HepG2 (cell line): ENCODE measurements at regions not wholly inside any gene's neighbourhood (a gene's known extent, or its start where the extent isn't known, plus 50 kb on each side); places are given as distances from the start of the nearest gene placed in this dataset.

Source experiments
- ATAC-seq: fragments of 200-7000 bp; cut with Tn5 transposase; 3 replicates; pipeline ENCODE4 v1.9.1; 2020; ENCODE audit warnings: mild to moderate bottlenecking, moderate library complexity
- BruUV-seq: library from RNA; stranded (reverse); fragments of 400-500 nt; replicated peaks from 2 replicates; lab custom pipeline; 2021; lab: Mats Ljungman, UMichigan
- CTCF ChIA-PET: fragments of 300-600 bp; formaldehyde crosslinking; extraction: SDS; loops from one replicate; lab custom pipeline; 2021; ENCODE audit warnings: low total read pairs, inconsistent platforms, low intra/inter-chr PET ratio; lab: Yijun Ruan, JAX
- POLR2A ChIA-PET: fragments of 350-600 bp; sonication (Branson Sonifier 250); formaldehyde crosslinking; loops from one replicate; lab custom pipeline; 2020; ENCODE audit warnings: antibody characterized with exemption, inconsistent platforms; lab: Yijun Ruan, JAX
- DNase-seq: peaks from one replicate; pipeline ENCODE4 v3.0.0-alpha.2; 2015; ENCODE audit warnings: low spot score
- FAIRE-seq: peaks from 3 replicates; lab custom pipeline; 2011; peaks lifted over from hg19 to GRCh38; lab: Jason Lieb, UNC
- H2AFZ ChIP-seq: one replicate; pipeline ENCODE4 v1.6.1; 2011; ENCODE audit warnings: low read length, inconsistent platforms
- H3K27ac ChIP-seq: fragments of 300-600 bp; 3 replicates; pipeline ENCODE4 v1.8.0; 2011; ENCODE audit warnings: mixed run types, mild to moderate bottlenecking, mixed read lengths, low read length, inconsistent platforms; ENCODE audit not compliant: insufficient read depth; ENCODE audit errors: extremely low read length
- H3K27me3 ChIP-seq, 2 experiments: fragments of 200-600 bp in 1 of 2; 2 replicates in 1 of 2; 3 replicates in 1 of 2; pipeline versions ENCODE4 v1.6.0 to v1.8.0; 2011; ENCODE audit warnings: low read length in 2 of 2, mild to moderate bottlenecking in 2 of 2, moderate library complexity in 2 of 2, inconsistent platforms in 1 of 2; ENCODE audit not compliant: insufficient read depth in 2 of 2, control insufficient read depth in 1 of 2
- H3K36me3 ChIP-seq, 2 experiments: fragments of 200-600 bp in 1 of 2; replicated peaks in 1 of 2; 2 replicates in 1 of 2; 3 replicates in 1 of 2; pipeline versions ENCODE4 v1.5.1 to v1.8.0; 2011; ENCODE audit warnings: low read length in 2 of 2, inconsistent platforms in 1 of 2; ENCODE audit not compliant: insufficient read depth in 2 of 2, control insufficient read depth in 1 of 2
- H3K4me1 ChIP-seq: 2 replicates; pipeline ENCODE4 v1.5.1; 2012; ENCODE audit warnings: low read length, inconsistent platforms; ENCODE audit not compliant: insufficient read depth
- H3K4me2 ChIP-seq: 2 replicates; pipeline ENCODE4 v1.6.0; 2011; ENCODE audit warnings: low read depth, low read length, inconsistent platforms
- H3K4me3 ChIP-seq, 3 experiments: fragments of 200-600 bp in 1 of 3; sonication (generic), shearing (Covaris generic) in 1 of 3; replicated peaks in 1 of 3; 2 replicates each; pipeline ENCODE4 v1.5.1; 2011 to 2016; ENCODE audit warnings: low read length in 3 of 3, inconsistent platforms in 2 of 3, low read depth in 2 of 3, mild to moderate bottlenecking in 2 of 3, control low read depth in 1 of 3, mixed read lengths in 1 of 3; ENCODE audit not compliant: insufficient read depth in 1 of 3
- H3K79me2 ChIP-seq: one replicate; pipeline ENCODE4 v1.6.1; 2011; ENCODE audit warnings: low read length, inconsistent platforms; ENCODE audit not compliant: insufficient read depth
- H3K9ac ChIP-seq: 2 replicates; pipeline ENCODE4 v1.6.0; 2011; ENCODE audit warnings: mild to moderate bottlenecking, low read depth, low read length, inconsistent platforms; ENCODE audit not compliant: insufficient read depth
- H3K9me3 ChIP-seq: 2 replicates; pipeline ENCODE4 v1.5.1; 2012; ENCODE audit warnings: mild to moderate bottlenecking, low read length
- H4K20me1 ChIP-seq: 2 replicates; pipeline ENCODE4 v1.6.0; 2011; ENCODE audit warnings: inconsistent platforms, mild to moderate bottlenecking, low read length, moderate library complexity; ENCODE audit not compliant: insufficient read depth
- AGO2 ChIP-seq: fragments of 200-400 bp; formaldehyde crosslinking; optimal IDR thresholded peaks from 2 replicates; pipeline ENCODE3; 2017; ENCODE audit warnings: mild to moderate bottlenecking, low read depth, low read length, moderate library complexity
- ARID4A ChIP-seq: sonication (generic); formaldehyde crosslinking; IDR thresholded peaks from 2 replicates; pipeline ENCODE4 v1.5.0; 2020; ENCODE audit warnings: mild to moderate bottlenecking, missing genetic modification reagents, borderline replicate concordance
- CBFB ChIP-seq: sonication (generic); formaldehyde crosslinking; IDR thresholded peaks from 2 replicates; pipeline ENCODE4 v1.4.0; 2020; ENCODE audit warnings: missing genetic modification reagents
- ELK4 ChIP-seq: sonication (generic); formaldehyde crosslinking; IDR thresholded peaks from 2 replicates; pipeline ENCODE4 v1.9.0; 2021; ENCODE audit warnings: missing genetic modification reagents, borderline replicate concordance
- MYC ChIP-seq: sonication (generic); formaldehyde crosslinking; IDR thresholded peaks from 2 replicates; pipeline ENCODE4 v1.9.0; 2021; ENCODE audit warnings: missing genetic modification reagents, borderline replicate concordance
- SALL1 ChIP-seq: sonication (generic); formaldehyde crosslinking; IDR thresholded peaks from 2 replicates; pipeline ENCODE4 v1.8.0; 2022; ENCODE audit warnings: mild to moderate bottlenecking, missing genetic modification reagents
- SRSF1 ChIP-seq: fragments of 200-400 bp; formaldehyde crosslinking; optimal IDR thresholded peaks from 2 replicates; pipeline ENCODE3; 2017; ENCODE audit warnings: mild to moderate bottlenecking, low read depth, low read length, moderate library complexity
- SRSF9 ChIP-seq: fragments of 200-400 bp; formaldehyde crosslinking; IDR thresholded peaks from 2 replicates; pipeline ENCODE4 v1.6.1; 2018; ENCODE audit warnings: borderline replicate concordance, mild to moderate bottlenecking, low read depth, low read length; ENCODE audit not compliant: insufficient read depth, poor library complexity, severe bottlenecking
- TARDBP ChIP-seq: sonication (generic); formaldehyde crosslinking; IDR thresholded peaks from 2 replicates; pipeline ENCODE4 v1.8.0; 2022; ENCODE audit warnings: mild to moderate bottlenecking, missing genetic modification reagents
- ZFP90 ChIP-seq: sonication (generic); formaldehyde crosslinking; IDR thresholded peaks from 2 replicates; pipeline ENCODE4 v1.8.0; 2022; ENCODE audit warnings: missing genetic modification reagents, mild to moderate bottlenecking, inconsistent platforms, borderline replicate concordance
- ZMAT3 ChIP-seq: sonication (generic); formaldehyde crosslinking; conservative IDR thresholded peaks from 2 replicates; pipeline ENCODE4 v1.7.0; 2021; ENCODE audit warnings: missing genetic modification reagents
- ZNF414 ChIP-seq: sonication (generic); formaldehyde crosslinking; IDR thresholded peaks from 2 replicates; pipeline ENCODE4 v1.5.0; 2020; ENCODE audit warnings: missing genetic modification reagents
- ZNF563 ChIP-seq: sonication (generic); formaldehyde crosslinking; IDR thresholded peaks from 2 replicates; pipeline ENCODE4 v1.8.0; 2022; ENCODE audit warnings: mild to moderate bottlenecking, moderate library complexity, missing genetic modification reagents
- ZNF670 ChIP-seq: sonication (generic); formaldehyde crosslinking; IDR thresholded peaks from 2 replicates; pipeline ENCODE4 v1.8.0; 2022; ENCODE audit warnings: mild to moderate bottlenecking, missing genetic modification reagents, borderline replicate concordance
- WGBS: methylation state at CpG from one replicate; pipeline ENCODE4 v1.1.6; 2017; ENCODE audit warnings: low lambda C conversion rate; 5-methylcytosine and 5-hydroxymethylcytosine counted together
- in situ Hi-C: cut with HindIII; loops from 2 replicates; pipeline ENCODE4 v1.10.0; 2017; ENCODE audit warnings: low pct_unique_long_range_greater_than_20kb; ENCODE audit not compliant: extremely low pct_ligation_motif_present
- intact Hi-C: fragments of 100-400 bp; cut with micrococcal nuclease; formaldehyde crosslinking; loops from one replicate; pipeline ENCODE4 v1.10.0; 2022; ENCODE audit not compliant: unreplicated experiment

GRCh38 chr20:55253781-55254180 is 751.5 kb downstream of the CBLN4 start:
- H3K79me2 ChIP-seq = no peaks in the 10 kb centered on the region
- ChIA-PET POLR2A (no interaction called here), CTCF (no interaction called here)
- H2AFZ ChIP-seq = no peak overlapping the region
- H3K27me3 ChIP-seq = no peaks in the 10 kb centered on the region
- ATAC-seq = no peak
- no peaks in the 10 kb centered on the region for H3K4me1 ChIP-seq
- no TSS peak for BruUV-seq
- 0% methylated on average over 1 of the region's 1 CpG for WGBS
- no peak overlapping the region for H3K9ac ChIP-seq
- in situ Hi-C loops (no loop called here), intact Hi-C loops (no loop called here)
- H3K9me3 ChIP-seq = peaks cover 98% of the 10 kb centered on the region
- FAIRE-seq = no peak
- no peak overlapping the region for H3K4me2 ChIP-seq
- TF ChIP-seq ARID4A (no peak), SALL1 (CRISPR knock-in tag) (no peak), ZNF563 (CRISPR knock-in tag) (no peak), SRSF9 (no peak), ELK4 (no peak), MYC (no peak), TARDBP (CRISPR knock-in tag) (no peak), AGO2 (no peak), ZFP90 (CRISPR knock-in tag) (no peak), CBFB (CRISPR knock-in tag) (no peak), SRSF1 (no peak), ZNF414 (CRISPR knock-in tag) (no peak), ZMAT3 (CRISPR knock-in tag) (no peak), ZNF670 (CRISPR knock-in tag) (no peak)
- no peak for DNase-seq
- H3K36me3 ChIP-seq = no peaks in the 10 kb centered on the region
- no peak overlapping the region for H3K27ac ChIP-seq
- H4K20me1 ChIP-seq = no peaks in the 10 kb centered on the region
- H3K4me3 ChIP-seq = no peak overlapping the region
